Activated naive CD4-positive, alpha-beta T cell treated with anti-CD3 and anti-CD28 coated beads, Interleukin-2, amount 50 U/mL, for 72 hours (primary cell): ENCODE measurements at regions not wholly inside any gene's neighbourhood (a gene's known extent, or its start where the extent isn't known, plus 50 kb on each side); places are given as distances from the start of the nearest gene placed in this dataset.

Source experiments
- ATAC-seq, 2 donors: fragments of 150-1000 bp; cut with Tn5 transposase; 2 replicates each; pipeline ENCODE4 v1.10.0; 2021; ENCODE audit warnings: mild to moderate bottlenecking in 2 of 2, moderate library complexity in 2 of 2
- DNase-seq, 2 donors: peaks; one replicate each; pipeline ENCODE4 v3.0.0; 2021 to 2022; ENCODE audit warnings: low spot score in 2 of 2
- H3K27ac Mint-ChIP-seq, 2 donors: one replicate each; pipeline ENCODE4 v1.8.0; 2022; ENCODE audit warnings: mild to moderate bottlenecking in 2 of 2, mixed read lengths in 2 of 2
- H3K36me3 Mint-ChIP-seq, 2 donors: one replicate each; pipeline ENCODE4 v1.8.0; 2022; ENCODE audit warnings: mixed read lengths in 2 of 2
- H3K9me3 Mint-ChIP-seq, 2 donors: one replicate each; pipeline ENCODE4 v1.8.0; 2022; ENCODE audit warnings: mixed read lengths in 2 of 2

- H3K9me3 Mint-ChIP-seq: no peaks in the 10 kb centered on the region
- H3K36me3 Mint-ChIP-seq: no peaks in the 10 kb centered on the region
- ATAC-seq (no peak), DNase-seq (no peak)
- no peak overlapping the region for H3K27ac Mint-ChIP-seq
Measured at GRCh38 chr2:7292154-7292691, 375.0 kb downstream of the RNF144A start.

GRCh38 chr2:7309582-7309981 lies 392.4 kb downstream of the RNF144A start:
- no peaks in the 10 kb centered on the region for H3K9me3 Mint-ChIP-seq
- no peak overlapping the region for H3K27ac Mint-ChIP-seq
- DNase-seq (no peak), ATAC-seq (no peak)
- H3K36me3 Mint-ChIP-seq: no peaks in the 10 kb centered on the region

GRCh38 chr2:7324706-7325105 lies 407.5 kb downstream of the RNF144A start:
- Mint-ChIP-seq H3K9me3 (peaks cover 0 to 3% of the 10 kb centered on the region in 2 donors), H3K36me3 (peaks cover 0 to 8% of the 10 kb centered on the region in 2 donors), H3K27ac (no peak overlapping the region)
- ATAC-seq (no peak), DNase-seq (no peak)

- Mint-ChIP-seq H3K9me3 (peaks cover 0 to 3% of the 10 kb centered on the region in 2 donors), H3K27ac (no peak overlapping the region), H3K36me3 (peaks cover 0 to 8% of the 10 kb centered on the region in 2 donors)
Measured at GRCh38 chr2:7325186-7325585, 408.0 kb downstream of the RNF144A start.

GRCh38 chr2:7329465-7329864 lies 412.3 kb downstream of the RNF144A start:
- peaks cover 0 to under 1% of the 10 kb centered on the region in 2 donors for H3K9me3 Mint-ChIP-seq
- no peak overlapping the region for H3K27ac Mint-ChIP-seq
- H3K36me3 Mint-ChIP-seq: no peaks in the 10 kb centered on the region
- ATAC-seq (peak in 1 of 2 donors; percentile 20), DNase-seq (no peak)

More at GRCh38 chr2:7325186-7325585, 408.0 kb downstream of the RNF144A start:
- DNase-seq (no peak), ATAC-seq (no peak)

- Mint-ChIP-seq H3K27ac (no peak overlapping the region), H3K9me3 (no peaks in the 10 kb centered on the region), H3K36me3 (no peaks in the 10 kb centered on the region)
- ATAC-seq (no peak), DNase-seq (no peak)
Measured at GRCh38 chr2:7333189-7333765, 416.1 kb downstream of the RNF144A start.

- no peak for ATAC-seq
- DNase-seq: no peak
- peaks cover 0 to 4% of the 10 kb centered on the region in 2 donors for H3K9me3 Mint-ChIP-seq
- H3K36me3 Mint-ChIP-seq: no peaks in the 10 kb centered on the region
- no peak overlapping the region for H3K27ac Mint-ChIP-seq
Measured at GRCh38 chr2:7333960-7334493, 416.8 kb downstream of the RNF144A start.

- H3K9me3 Mint-ChIP-seq: peaks cover 0 to 4% of the 10 kb centered on the region in 2 donors
- DNase-seq (no peak), ATAC-seq (no peak)
- no peaks in the 10 kb centered on the region for H3K36me3 Mint-ChIP-seq
- H3K27ac Mint-ChIP-seq: no peak overlapping the region
Measured at GRCh38 chr2:7338961-7339360, 421.7 kb downstream of the RNF144A start.

- DNase-seq: no peak
- H3K36me3 Mint-ChIP-seq: no peaks in the 10 kb centered on the region
- ATAC-seq: no peak
- no peak overlapping the region for H3K27ac Mint-ChIP-seq
- no peaks in the 10 kb centered on the region for H3K9me3 Mint-ChIP-seq
Measured at GRCh38 chr2:7346336-7346735, 429.1 kb downstream of the RNF144A start.

- no peak for DNase-seq
- no peak for ATAC-seq
- Mint-ChIP-seq H3K9me3 (no peaks in the 10 kb centered on the region), H3K27ac (no peak overlapping the region), H3K36me3 (no peaks in the 10 kb centered on the region)
Measured at GRCh38 chr2:7348761-7349160, 431.5 kb downstream of the RNF144A start.

GRCh38 chr2:7352191-7352590 lies 435.0 kb downstream of the RNF144A start:
- ATAC-seq (no peak), DNase-seq (no peak)
- no peak overlapping the region for H3K27ac Mint-ChIP-seq
- no peaks in the 10 kb centered on the region for H3K36me3 Mint-ChIP-seq
- no peaks in the 10 kb centered on the region for H3K9me3 Mint-ChIP-seq

- no peak overlapping the region for H3K27ac Mint-ChIP-seq
- no peaks in the 10 kb centered on the region for H3K9me3 Mint-ChIP-seq
- no peak for DNase-seq
- no peak for ATAC-seq
- H3K36me3 Mint-ChIP-seq: no peaks in the 10 kb centered on the region
Measured at GRCh38 chr2:7353571-7353970, 436.4 kb downstream of the RNF144A start.

- Mint-ChIP-seq H3K36me3 (no peaks in the 10 kb centered on the region), H3K9me3 (no peaks in the 10 kb centered on the region), H3K27ac (no peak overlapping the region)
- ATAC-seq (no peak), DNase-seq (no peak)
Measured at GRCh38 chr2:7355781-7356180, 438.6 kb downstream of the RNF144A start.

GRCh38 chr2:7356909-7357584 lies 439.8 kb downstream of the RNF144A start:
- ATAC-seq (no peak), DNase-seq (no peak)
- no peak overlapping the region for H3K27ac Mint-ChIP-seq
- H3K36me3 Mint-ChIP-seq: no peaks in the 10 kb centered on the region
- H3K9me3 Mint-ChIP-seq: no peaks in the 10 kb centered on the region

GRCh38 chr2:7357993-7358392 lies 440.8 kb downstream of the RNF144A start:
- Mint-ChIP-seq H3K9me3 (no peaks in the 10 kb centered on the region), H3K27ac (no peak overlapping the region), H3K36me3 (no peaks in the 10 kb centered on the region)
- DNase-seq (no peak), ATAC-seq (no peak)

GRCh38 chr2:7358865-7359447 lies 441.7 kb downstream of the RNF144A start:
- Mint-ChIP-seq H3K36me3 (no peaks in the 10 kb centered on the region), H3K27ac (no peak overlapping the region), H3K9me3 (no peaks in the 10 kb centered on the region)
- ATAC-seq (no peak), DNase-seq (no peak)

- H3K9me3 Mint-ChIP-seq: peaks cover 4 to 8% of the 10 kb centered on the region in 2 donors
- H3K27ac Mint-ChIP-seq: no peak overlapping the region
- no peaks in the 10 kb centered on the region for H3K36me3 Mint-ChIP-seq
- ATAC-seq (no peak), DNase-seq (no peak)
Measured at GRCh38 chr2:7363906-7364305, 446.7 kb downstream of the RNF144A start.
